H9 (cell line): ENCODE measurements at regions not wholly inside any gene's neighbourhood (a gene's known extent, or its start where the extent isn't known, plus 50 kb on each side); places are given as distances from the start of the nearest gene placed in this dataset.

Experiments
- DNase-seq: peaks from one replicate; pipeline ENCODE4 v3.0.0-alpha.2; 2017
- H2AFZ ChIP-seq: one replicate; pipeline ENCODE4 v1.6.1; 2013; ENCODE audit warnings: mild to moderate bottlenecking, low read length, control low read depth, moderate library complexity
- H2AK5ac ChIP-seq: 2 replicates; pipeline ENCODE4 v1.6.1; 2013; ENCODE audit warnings: low read length, control low read depth, mixed read lengths; ENCODE audit not compliant: insufficient read length
- H2BK120ac ChIP-seq: one replicate; pipeline ENCODE4 v1.6.1; 2013; ENCODE audit warnings: low read depth, mild to moderate bottlenecking, low read length, control low read depth, inconsistent platforms; ENCODE audit not compliant: poor library complexity, severe bottlenecking
- H2BK12ac ChIP-seq: 2 replicates; pipeline ENCODE4 v1.6.1; 2013; ENCODE audit warnings: low read length, control low read depth, mixed read lengths, low read depth; ENCODE audit not compliant: insufficient read length
- H2BK15ac ChIP-seq: 2 replicates; pipeline ENCODE4 v1.6.1; 2013; ENCODE audit warnings: low read depth, low read length, control low read depth
- H2BK20ac ChIP-seq: one replicate; pipeline ENCODE4 v1.6.1; 2013; ENCODE audit warnings: low read depth, mild to moderate bottlenecking, low read length, control low read depth, inconsistent platforms; ENCODE audit not compliant: poor library complexity, severe bottlenecking
- H2BK5ac ChIP-seq: 2 replicates; pipeline ENCODE4 v1.6.1; 2013; ENCODE audit warnings: low read length, control low read depth, mixed read lengths; ENCODE audit not compliant: insufficient read length
- H3K14ac ChIP-seq: 2 replicates; pipeline ENCODE4 v1.6.1; 2013; ENCODE audit warnings: low read length, control low read depth; ENCODE audit not compliant: insufficient read depth
- H3K18ac ChIP-seq: 2 replicates; pipeline ENCODE4 v1.6.1; 2013; ENCODE audit warnings: low read depth, mild to moderate bottlenecking, mixed read lengths, low read length, control low read depth; ENCODE audit not compliant: insufficient read length
- H3K23ac ChIP-seq: 2 replicates; pipeline ENCODE4 v1.6.1; 2013; ENCODE audit warnings: low read length, control low read depth, mixed read lengths, low read depth; ENCODE audit not compliant: insufficient read length
- H3K23me2 ChIP-seq: 2 replicates; pipeline ENCODE4 v1.6.1; 2013; ENCODE audit warnings: low read depth, mild to moderate bottlenecking, mixed read lengths, low read length, control low read depth; ENCODE audit not compliant: insufficient read length, poor library complexity, severe bottlenecking
- H3K27ac ChIP-seq: 2 replicates; pipeline ENCODE4 v1.5.1; 2013; ENCODE audit warnings: low read length, control low read depth, mixed read lengths, low read depth; ENCODE audit not compliant: insufficient read length
- H3K27me3 ChIP-seq: 2 replicates; pipeline ENCODE4 v1.6.1; 2013; ENCODE audit warnings: low read length, control low read depth, inconsistent platforms; ENCODE audit not compliant: insufficient read depth
- H3K4ac ChIP-seq: 2 replicates; pipeline ENCODE4 v1.6.1; 2013; ENCODE audit warnings: low read depth, mild to moderate bottlenecking, control low read depth, inconsistent platforms, low read length, moderate library complexity
- H3K4me1 ChIP-seq: 2 replicates; pipeline ENCODE4 v1.6.1; 2013; ENCODE audit warnings: low read length, control low read depth, inconsistent platforms; ENCODE audit not compliant: insufficient read depth
- H3K4me2 ChIP-seq: 2 replicates; pipeline ENCODE4 v1.6.1; 2013; ENCODE audit warnings: low read length, control low read depth, mixed read lengths; ENCODE audit not compliant: insufficient read length, insufficient read depth
- H3K56ac ChIP-seq: 2 replicates; pipeline ENCODE4 v1.6.1; 2013; ENCODE audit warnings: low read depth, mild to moderate bottlenecking, mixed read lengths, low read length, control low read depth; ENCODE audit not compliant: insufficient read length
- H3K79me1 ChIP-seq: 2 replicates; pipeline ENCODE4 v1.6.1; 2013; ENCODE audit warnings: low read depth, mild to moderate bottlenecking, moderate library complexity, low read length, control low read depth, inconsistent platforms; ENCODE audit not compliant: insufficient read depth, poor library complexity, severe bottlenecking
- H3K79me2 ChIP-seq: 2 replicates; pipeline ENCODE4 v1.6.1; 2013; ENCODE audit warnings: low read length, control low read depth, inconsistent platforms; ENCODE audit not compliant: insufficient read depth
- H3K9ac ChIP-seq: 2 replicates; pipeline ENCODE4 v1.6.1; 2013; ENCODE audit warnings: low read length, control low read depth, mixed read lengths; ENCODE audit not compliant: insufficient read length; ENCODE audit errors: extremely low read depth
- H3K9me3 ChIP-seq: one replicate; pipeline ENCODE4 v1.6.1; 2013; ENCODE audit warnings: low read depth, low read length, inconsistent platforms; ENCODE audit not compliant: control insufficient read depth
- H3T11ph ChIP-seq: one replicate; pipeline ENCODE4 v1.6.1; 2013; ENCODE audit warnings: mild to moderate bottlenecking, low read length, control low read depth, inconsistent platforms
- H4K20me1 ChIP-seq: one replicate; pipeline ENCODE4 v1.6.1; 2013; ENCODE audit not compliant: control insufficient read depth, insufficient read length, insufficient read depth
- H4K5ac ChIP-seq: 2 replicates; pipeline ENCODE4 v1.6.1; 2013; ENCODE audit warnings: low read depth, mild to moderate bottlenecking, mixed read lengths, low read length, control low read depth; ENCODE audit not compliant: insufficient read length
- H4K8ac ChIP-seq: replicated peaks from 2 replicates; pipeline ENCODE4 v1.6.1; 2013; ENCODE audit warnings: low read length, control low read depth, mixed read lengths, low read depth; ENCODE audit not compliant: insufficient read length
- H4K91ac ChIP-seq: 2 replicates; pipeline ENCODE4 v1.6.1; 2013; ENCODE audit warnings: low read depth, mild to moderate bottlenecking, moderate library complexity, mixed read lengths, low read length, control low read depth; ENCODE audit not compliant: insufficient read length
- H3K27ac Mint-ChIP-seq, 3 experiments: 2 replicates in 2 of 3; 3 replicates in 1 of 3; pipeline ENCODE4 v1.8.0; 2020 to 2021; ENCODE audit warnings: mixed read lengths in 3 of 3, mild to moderate bottlenecking in 1 of 3, moderate library complexity in 1 of 3
- H3K27me3 Mint-ChIP-seq: 2 replicates; pipeline ENCODE4 v1.8.0; 2021; ENCODE audit warnings: low read depth, mild to moderate bottlenecking, moderate library complexity, mixed read lengths
- H3K36me3 Mint-ChIP-seq, 3 experiments: 2 replicates in 2 of 3; 3 replicates in 1 of 3; pipeline ENCODE4 v1.8.0; 2020 to 2021; ENCODE audit warnings: low read depth in 3 of 3, mixed read lengths in 3 of 3; ENCODE audit not compliant: insufficient read depth in 1 of 3
- H3K4me1 Mint-ChIP-seq, 2 experiments: 2 replicates each; pipeline ENCODE4 v1.8.0; 2020; ENCODE audit warnings: mixed read lengths in 2 of 2
- H3K4me3 Mint-ChIP-seq, 2 experiments: 2 replicates in 1 of 2; 3 replicates in 1 of 2; pipeline ENCODE4 v1.8.0; 2020 to 2021; ENCODE audit warnings: mild to moderate bottlenecking in 2 of 2, mixed read lengths in 2 of 2, moderate library complexity in 1 of 2
- H3K9me3 Mint-ChIP-seq, 2 experiments: 2 replicates in 1 of 2; 3 replicates in 1 of 2; pipeline ENCODE4 v1.8.0; 2020; ENCODE audit warnings: mild to moderate bottlenecking in 2 of 2, mixed read lengths in 2 of 2, moderate library complexity in 1 of 2
- WGBS: extraction: QIAGEN DNeasy Blood & Tissue Kit; methylation state at CpG from one replicate; pipeline ENCODE4 v1.1.7; 2013; ENCODE audit warnings: missing lambda C conversion rate, low lambda C conversion rate, mixed read lengths; ENCODE audit not compliant: insufficient read length; ENCODE audit errors: extremely low coverage; 5-methylcytosine and 5-hydroxymethylcytosine counted together
- TF ChIP-seq, protein P1 (sequence below): fragments of 200-600 bp; sonication (generic); conservative IDR thresholded peaks from 3 replicates; pipeline ENCODE4 v1.8.0; 2021; ENCODE audit warnings: antibody characterized with exemption, mild to moderate bottlenecking

DNA sequence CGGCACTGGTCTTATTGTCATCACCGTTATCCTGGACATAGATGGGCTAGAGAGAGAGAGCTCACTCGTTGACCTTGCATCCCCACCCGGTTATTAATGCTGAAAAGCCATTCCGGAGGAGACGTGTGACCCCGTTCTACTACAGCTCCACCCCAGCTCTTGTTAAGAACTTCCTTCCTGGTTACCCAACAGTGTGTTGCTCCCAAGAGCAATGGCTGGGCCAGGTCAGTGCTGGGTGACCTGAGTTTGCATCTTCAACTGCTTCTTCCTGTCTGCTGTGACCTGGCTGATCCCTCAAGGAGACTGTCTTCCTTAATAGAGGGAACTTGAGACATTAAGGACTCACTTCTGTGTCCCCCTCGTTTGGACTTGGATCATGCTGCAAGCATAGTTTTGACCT is 96.1 kb upstream of the SDK2 start:
- H3K9ac ChIP-seq = no peak overlapping the region
- H4K20me1 ChIP-seq = no peaks in the 10 kb centered on the region
- no peaks in the 10 kb centered on the region for H3K9me3 ChIP-seq
- H3K56ac ChIP-seq = no peak overlapping the region
- H3K4ac ChIP-seq = no peak overlapping the region
- H3K27me3 ChIP-seq = no peaks in the 10 kb centered on the region
- H2AFZ ChIP-seq = no peak overlapping the region
- no peak overlapping the region for H4K8ac ChIP-seq
- H2AK5ac ChIP-seq = no peak overlapping the region
- no peak overlapping the region for H3K14ac ChIP-seq
- H3K27ac Mint-ChIP-seq = no peak overlapping the region
- no peak overlapping the region for H2BK12ac ChIP-seq
- H3K79me1 ChIP-seq = no peaks in the 10 kb centered on the region
- peaks cover 27 to 66% of the 10 kb centered on the region in 2 experiments for H3K4me1 Mint-ChIP-seq
- TF ChIP-seq, protein P1, sequence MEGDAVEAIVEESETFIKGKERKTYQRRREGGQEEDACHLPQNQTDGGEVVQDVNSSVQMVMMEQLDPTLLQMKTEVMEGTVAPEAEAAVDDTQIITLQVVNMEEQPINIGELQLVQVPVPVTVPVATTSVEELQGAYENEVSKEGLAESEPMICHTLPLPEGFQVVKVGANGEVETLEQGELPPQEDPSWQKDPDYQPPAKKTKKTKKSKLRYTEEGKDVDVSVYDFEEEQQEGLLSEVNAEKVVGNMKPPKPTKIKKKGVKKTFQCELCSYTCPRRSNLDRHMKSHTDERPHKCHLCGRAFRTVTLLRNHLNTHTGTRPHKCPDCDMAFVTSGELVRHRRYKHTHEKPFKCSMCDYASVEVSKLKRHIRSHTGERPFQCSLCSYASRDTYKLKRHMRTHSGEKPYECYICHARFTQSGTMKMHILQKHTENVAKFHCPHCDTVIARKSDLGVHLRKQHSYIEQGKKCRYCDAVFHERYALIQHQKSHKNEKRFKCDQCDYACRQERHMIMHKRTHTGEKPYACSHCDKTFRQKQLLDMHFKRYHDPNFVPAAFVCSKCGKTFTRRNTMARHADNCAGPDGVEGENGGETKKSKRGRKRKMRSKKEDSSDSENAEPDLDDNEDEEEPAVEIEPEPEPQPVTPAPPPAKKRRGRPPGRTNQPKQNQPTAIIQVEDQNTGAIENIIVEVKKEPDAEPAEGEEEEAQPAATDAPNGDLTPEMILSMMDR = no peak
- H2BK5ac ChIP-seq = no peak overlapping the region
- no peak overlapping the region for H3K27ac ChIP-seq
- H3T11ph ChIP-seq = no peak overlapping the region
- H3K36me3 Mint-ChIP-seq = peaks cover 0 to 5% (median 0%) of the 10 kb centered on the region in 3 experiments; a peak in 2 of 7 replicates
- no peak overlapping the region for H3K18ac ChIP-seq
- no peak overlapping the region for H4K5ac ChIP-seq
- no peak overlapping the region for H3K4me3 Mint-ChIP-seq
- no peak for DNase-seq
- no peaks in the 10 kb centered on the region for H3K23me2 ChIP-seq
- H2BK15ac ChIP-seq = no peak overlapping the region
- H3K27me3 Mint-ChIP-seq = peaks cover 50% of the 10 kb centered on the region
- WGBS = no CpG with 5 or more reads among the region's 8 CpGs
- H3K4me1 ChIP-seq = no peaks in the 10 kb centered on the region; the same call in 1 of the 2 replicates
- H3K9me3 Mint-ChIP-seq = peaks cover 6 to 8% of the 10 kb centered on the region in 2 experiments; a peak in 4 of 5 replicates
- H3K4me2 ChIP-seq = no peak overlapping the region
- no peak overlapping the region for H2BK120ac ChIP-seq
- H4K91ac ChIP-seq = no peak overlapping the region
- no peaks in the 10 kb centered on the region for H3K79me2 ChIP-seq
- H3K23ac ChIP-seq = no peak overlapping the region
- no peak overlapping the region for H2BK20ac ChIP-seq
